GM12878 (cell line): ENCODE measurements at regions not wholly inside any gene's neighbourhood (a gene's known extent, or its start where the extent isn't known, plus 50 kb on each side); places are given as distances from the start of the nearest gene placed in this dataset.

ENCODE experiments used
- ATAC-seq: fragments of 200-7000 bp; cut with Tn5 transposase; 3 replicates; pipeline ENCODE4 v1.9.1; 2020; ENCODE audit warnings: mild to moderate bottlenecking, moderate library complexity
- BruUV-seq: library from RNA; stranded (reverse); fragments of 400-500 nt; replicated peaks from 2 replicates; lab custom pipeline; 2021; lab: Mats Ljungman, UMichigan
- CTCF ChIA-PET: fragments of 300-600 bp; sonication (Branson Sonifier 250); formaldehyde crosslinking; extraction: SDS; loops from one replicate; lab custom pipeline; 2021; ENCODE audit warnings: inconsistent platforms; lab: Yijun Ruan, JAX
- POLR2A ChIA-PET: fragments of 350-600 bp; formaldehyde crosslinking; extraction: SDS; loops from one replicate; lab custom pipeline; 2021; ENCODE audit warnings: inconsistent platforms; lab: Charles Lee
- RAD21 ChIA-PET: fragments of 300-600 bp; sonication (Branson Sonifier 250); formaldehyde crosslinking; loops from one replicate; lab custom pipeline; 2023; ENCODE audit warnings: antibody characterized with exemption; ENCODE audit not compliant: unreplicated experiment; lab: Charles Lee
- SMC1A ChIA-PET: fragments of 300-600 bp; sonication (Branson Sonifier 250); formaldehyde crosslinking; loops from one replicate; lab custom pipeline; 2023; ENCODE audit not compliant: unreplicated experiment, uncharacterized antibody; lab: Charles Lee
- DNase-seq: peaks from one replicate; pipeline ENCODE4 v3.0.0-alpha.2; 2011; ENCODE audit warnings: low read depth, low spot score
- FAIRE-seq: peaks from 3 replicates; lab custom pipeline; 2011; peaks lifted over from hg19 to GRCh38; lab: Jason Lieb, UNC
- H2AFZ ChIP-seq: 2 replicates; pipeline ENCODE4 v1.6.0; 2011; ENCODE audit warnings: low read depth, low read length, control low read depth; ENCODE audit not compliant: control insufficient read depth
- H3K27ac ChIP-seq: 2 replicates; pipeline ENCODE4 v1.5.1; 2011; ENCODE audit warnings: control low read depth; ENCODE audit not compliant: control insufficient read depth, insufficient read depth
- H3K27me3 ChIP-seq, 2 experiments: replicated peaks in 1 of 2; 2 replicates each; pipeline versions ENCODE4 v1.6.0 to v1.6.1; 2011; ENCODE audit warnings: low read length in 1 of 2; ENCODE audit not compliant: control insufficient read depth in 2 of 2, insufficient read depth in 2 of 2
- H3K36me3 ChIP-seq, 2 experiments: 2 replicates each; pipeline ENCODE4 v1.5.1; 2011; ENCODE audit warnings: low read length in 1 of 2; ENCODE audit not compliant: control insufficient read depth in 2 of 2, insufficient read depth in 2 of 2
- H3K4me1 ChIP-seq: 2 replicates; pipeline ENCODE4 v1.6.1; 2011; ENCODE audit warnings: mild to moderate bottlenecking, low read length, moderate library complexity, mixed read lengths; ENCODE audit not compliant: control insufficient read depth, insufficient read depth
- H3K4me2 ChIP-seq: 2 replicates; pipeline ENCODE4 v1.6.0; 2011; ENCODE audit warnings: control low read depth; ENCODE audit not compliant: control insufficient read depth, insufficient read depth
- H3K4me3 ChIP-seq: fragments of 200-600 bp; sonication (generic); 2 replicates; pipeline ENCODE4 v1.5.1; 2016
- H3K79me2 ChIP-seq: 2 replicates; pipeline ENCODE4 v1.6.0; 2011; ENCODE audit warnings: low read length; ENCODE audit not compliant: control insufficient read depth, insufficient read depth
- H3K9ac ChIP-seq: 2 replicates; pipeline ENCODE4 v1.8.0; 2011; ENCODE audit warnings: low read length, control low read depth, mixed read lengths; ENCODE audit not compliant: control insufficient read depth, insufficient read depth
- H3K9me3 ChIP-seq: replicated peaks from 3 replicates; pipeline ENCODE4 v1.5.1; 2011; ENCODE audit warnings: mild to moderate bottlenecking, low read length; ENCODE audit not compliant: control insufficient read depth, insufficient read depth
- H4K20me1 ChIP-seq: 2 replicates; pipeline ENCODE4 v1.6.0; 2011; ENCODE audit not compliant: control insufficient read depth, insufficient read depth
- DPF2 ChIP-seq: fragments of 450-650 bp; IDR thresholded peaks from 2 replicates; pipeline ENCODE4 v1.6.1; 2017; ENCODE audit warnings: mild to moderate bottlenecking
- RB1 ChIP-seq: fragments of 450-650 bp; formaldehyde crosslinking; IDR thresholded peaks from 2 replicates; pipeline ENCODE4 v1.6.1; 2017; ENCODE audit warnings: mild to moderate bottlenecking, borderline replicate concordance
- SRF ChIP-seq, 2 experiments: IDR thresholded peaks; 2 replicates each; pipeline ENCODE4 v1.6.1; 2011; ENCODE audit warnings: low read depth in 2 of 2, low read length in 2 of 2, mild to moderate bottlenecking in 1 of 2, moderate library complexity in 1 of 2
- WGBS: methylation state at CpG from one replicate; pipeline ENCODE4 v1.1.6; 2016; ENCODE audit warnings: low lambda C conversion rate; ENCODE audit not compliant: insufficient replicate concordance, insufficient coverage; ENCODE audit errors: missing lambda C conversion rate; 5-methylcytosine and 5-hydroxymethylcytosine counted together
- in situ Hi-C: fragments of 300-500 bp; cut with MboI; formaldehyde crosslinking; loops from 9 replicates; pipeline ENCODE4 v1.14.3; 2018; ENCODE audit warnings: mixed read lengths
- intact Hi-C: fragments of 100-400 bp; cut with micrococcal nuclease; formaldehyde crosslinking; loops from one replicate; pipeline ENCODE4 v1.14.2; 2022; ENCODE audit not compliant: unreplicated experiment
- TF ChIP-seq, protein P1 (sequence below): IDR thresholded peaks from 2 replicates; pipeline ENCODE4 v1.6.1; 2011; ENCODE audit warnings: borderline replicate concordance, low read depth, mild to moderate bottlenecking, moderate library complexity, mixed read lengths, low read length; ENCODE audit not compliant: insufficient read depth; ENCODE audit errors: extremely low read length

DNA sequence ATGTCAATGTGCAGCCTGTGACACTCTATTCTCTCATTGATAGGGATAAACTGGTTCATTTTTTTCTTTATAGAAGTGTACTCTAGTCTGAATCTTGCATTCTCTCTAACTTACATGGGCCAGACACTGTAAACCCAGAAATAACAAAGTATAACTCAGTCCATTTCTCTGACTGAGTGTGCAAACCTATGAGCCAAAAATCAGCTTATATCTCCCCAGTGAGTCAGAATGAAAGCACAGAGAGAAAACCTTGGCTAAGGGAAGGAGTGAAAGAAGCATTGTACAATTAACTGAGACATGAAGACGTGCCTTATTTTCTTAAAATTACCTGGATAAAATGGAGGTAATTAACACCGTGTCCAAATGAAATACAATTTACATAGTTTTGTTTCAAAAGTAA, 436.9 kb upstream of the IMPG1 start:
- SMC1A ChIA-PET: interaction anchor here (2.3 kb wide), 1 partner anchor 10 kb away, joined by 6 read pairs; no protein-coding TSS in a partner anchor
- no peaks in the 10 kb centered on the region for H3K9me3 ChIP-seq
- intact Hi-C loops (no loop called here), in situ Hi-C loops (no loop called here)
- no peaks in the 10 kb centered on the region for H3K36me3 ChIP-seq
- WGBS: 6% methylated on average over 2 of the region's 2 CpGs
- peak; percentile 29; the same call in 2 of the 3 replicates for ATAC-seq
- H3K9ac ChIP-seq: no peak overlapping the region
- FAIRE-seq: no peak
- no peaks in the 10 kb centered on the region for H3K27me3 ChIP-seq
- DNase-seq: no peak
- POLR2A ChIA-PET: no interaction called here
- H3K27ac ChIP-seq: no peak overlapping the region
- H3K4me3 ChIP-seq: no peak overlapping the region
- no peak for TF ChIP-seq DPF2
- TF ChIP-seq RB1: no peak
- TF ChIP-seq, protein P1, sequence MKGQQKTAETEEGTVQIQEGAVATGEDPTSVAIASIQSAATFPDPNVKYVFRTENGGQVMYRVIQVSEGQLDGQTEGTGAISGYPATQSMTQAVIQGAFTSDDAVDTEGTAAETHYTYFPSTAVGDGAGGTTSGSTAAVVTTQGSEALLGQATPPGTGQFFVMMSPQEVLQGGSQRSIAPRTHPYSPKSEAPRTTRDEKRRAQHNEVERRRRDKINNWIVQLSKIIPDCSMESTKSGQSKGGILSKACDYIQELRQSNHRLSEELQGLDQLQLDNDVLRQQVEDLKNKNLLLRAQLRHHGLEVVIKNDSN: no peak
- no peaks in the 10 kb centered on the region for H3K79me2 ChIP-seq
- RAD21 ChIA-PET: no interaction called here
- H3K4me2 ChIP-seq: no peak overlapping the region
- CTCF ChIA-PET: no interaction called here
- no peaks in the 10 kb centered on the region for H4K20me1 ChIP-seq
- no peak overlapping the region for H2AFZ ChIP-seq
- BruUV-seq: no TSS peak
- no peaks in the 10 kb centered on the region for H3K4me1 ChIP-seq

DNA sequence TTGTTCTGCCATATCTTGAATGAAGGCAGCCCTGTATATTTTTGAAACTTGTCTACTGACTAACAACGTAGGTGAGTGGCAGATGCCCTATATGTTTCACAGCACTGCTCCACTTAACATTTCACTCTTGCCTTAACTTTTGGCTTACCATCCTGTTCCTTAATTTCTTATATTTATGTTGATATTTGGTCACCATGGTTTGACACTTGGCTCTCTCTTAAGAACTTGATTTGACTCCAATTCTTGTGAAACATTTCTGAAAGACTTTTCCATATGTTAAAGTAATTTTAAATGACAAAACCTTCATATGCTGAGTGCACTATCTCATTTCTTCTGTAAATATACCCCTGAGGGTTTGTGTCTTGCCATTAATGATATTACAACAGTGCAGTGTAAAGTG, 434.3 kb upstream of the IMPG1 start:
- Histone ChIP-seq H3K4me2 (no peak overlapping the region), H3K27ac (no peak overlapping the region), H3K4me3 (no peak overlapping the region), H3K9ac (no peak overlapping the region), H2AFZ (no peak overlapping the region), H3K4me1 (no peaks in the 10 kb centered on the region), H3K36me3 (no peaks in the 10 kb centered on the region), H3K79me2 (no peaks in the 10 kb centered on the region), H3K27me3 (no peaks in the 10 kb centered on the region), H3K9me3 (no peaks in the 10 kb centered on the region), H4K20me1 (no peaks in the 10 kb centered on the region)
- ChIA-PET RAD21 (no interaction called here), SMC1A (interaction anchor here (1.6 kb wide), 1 partner anchor 16 kb away, joined by 4 read pairs; no protein-coding TSS in a partner anchor), CTCF (no interaction called here), POLR2A (no interaction called here)
- in situ Hi-C loops (no loop called here), intact Hi-C loops (no loop called here)
- BruUV-seq: no TSS peak
- WGBS: 0% methylated on average over 1 of the region's 1 CpG
- no peak for TF ChIP-seq SRF (IDR thresholded peaks at IDR 0.05; ENCODE audit: low read depth in 2 of 2, low read length in 2 of 2)
- DNase-seq (no peak), FAIRE-seq (no peak), ATAC-seq (no peak)
